GM21360 (cell line): ENCODE measurements at regions not wholly inside any gene's neighbourhood (a gene's known extent, or its start where the extent isn't known, plus 50 kb on each side); places are given as distances from the start of the nearest gene placed in this dataset.

ENCODE experiments used
- ATAC-seq: cut with Tn5 transposase; IDR thresholded peaks from one replicate; pipeline ENCODE4 v1.9.1; 2021; ENCODE audit warnings: mild to moderate bottlenecking, moderate library complexity; ENCODE audit not compliant: unreplicated experiment

GRCh38 chr2:18639756-18640453, 50.5 kb upstream of the NT5C1B start:
- ATAC-seq: no peak
